T-helper 2 cell treated with Interferon-gamma antibody and Interleukin-4, amounts not matched to agents 5 μg/mL and 100 μg/mL, for 36 hours (primary cell): ENCODE measurements at regions not wholly inside any gene's neighbourhood (a gene's known extent, or its start where the extent isn't known, plus 50 kb on each side); places are given as distances from the start of the nearest gene placed in this dataset.

Experiments used
- DNase-seq: peaks from one replicate; pipeline ENCODE4 v3.0.0; 2021; ENCODE audit warnings: low spot score
- H3K27ac Mint-ChIP-seq: one replicate; pipeline ENCODE4 v1.8.0; 2021; ENCODE audit warnings: mild to moderate bottlenecking, mixed read lengths
- H3K27me3 Mint-ChIP-seq: one replicate; pipeline ENCODE4 v1.8.0; 2021; ENCODE audit warnings: low read depth, mixed read lengths
- H3K36me3 Mint-ChIP-seq: one replicate; pipeline ENCODE4 v1.8.0; 2021; ENCODE audit warnings: low read depth, mixed read lengths
- H3K4me1 Mint-ChIP-seq: one replicate; pipeline ENCODE4 v1.8.0; 2021; ENCODE audit warnings: low read depth, mixed read lengths
- H3K4me3 Mint-ChIP-seq: one replicate; pipeline ENCODE4 v1.8.0; 2022; ENCODE audit warnings: mild to moderate bottlenecking, moderate library complexity, mixed read lengths
- H3K9me3 Mint-ChIP-seq: one replicate; pipeline ENCODE4 v1.8.0; 2021; ENCODE audit warnings: mixed read lengths

GRCh38 chr1:81708250-81708649, 92.5 kb upstream of the ADGRL2 start:
- H3K27me3 Mint-ChIP-seq, result no peaks in the 10 kb centered on the region
- H3K27ac Mint-ChIP-seq, result no peak overlapping the region
- no peaks in the 10 kb centered on the region for H3K36me3 Mint-ChIP-seq
- no peak for DNase-seq
- no peaks in the 10 kb centered on the region for H3K9me3 Mint-ChIP-seq
- H3K4me3 Mint-ChIP-seq, result no peak overlapping the region
- H3K4me1 Mint-ChIP-seq, result no peaks in the 10 kb centered on the region

GRCh38 chr1:81706650-81707435, 93.9 kb upstream of the ADGRL2 start:
- H3K9me3 Mint-ChIP-seq, result no peaks in the 10 kb centered on the region
- H3K27me3 Mint-ChIP-seq, result no peaks in the 10 kb centered on the region
- H3K4me1 Mint-ChIP-seq, result no peaks in the 10 kb centered on the region
- no peaks in the 10 kb centered on the region for H3K36me3 Mint-ChIP-seq
- DNase-seq, result no peak
- H3K4me3 Mint-ChIP-seq, result no peak overlapping the region
- no peak overlapping the region for H3K27ac Mint-ChIP-seq

GRCh38 chr1:81703756-81704463, 96.8 kb upstream of the ADGRL2 start:
- no peaks in the 10 kb centered on the region for H3K9me3 Mint-ChIP-seq
- H3K4me1 Mint-ChIP-seq, result no peaks in the 10 kb centered on the region
- H3K4me3 Mint-ChIP-seq, result no peak overlapping the region
- H3K36me3 Mint-ChIP-seq, result no peaks in the 10 kb centered on the region
- DNase-seq, result no peak
- no peaks in the 10 kb centered on the region for H3K27me3 Mint-ChIP-seq
- no peak overlapping the region for H3K27ac Mint-ChIP-seq

- H3K4me1 Mint-ChIP-seq, result no peaks in the 10 kb centered on the region
- no peak for DNase-seq
- no peak overlapping the region for H3K4me3 Mint-ChIP-seq
- H3K9me3 Mint-ChIP-seq, result no peaks in the 10 kb centered on the region
- H3K27me3 Mint-ChIP-seq, result no peaks in the 10 kb centered on the region
- H3K27ac Mint-ChIP-seq, result no peak overlapping the region
- no peaks in the 10 kb centered on the region for H3K36me3 Mint-ChIP-seq
Observed at GRCh38 chr1:81703391-81703755, 97.4 kb upstream of the ADGRL2 start.

- no peaks in the 10 kb centered on the region for H3K36me3 Mint-ChIP-seq
- no peaks in the 10 kb centered on the region for H3K27me3 Mint-ChIP-seq
- H3K4me3 Mint-ChIP-seq, result no peak overlapping the region
- H3K27ac Mint-ChIP-seq, result no peak overlapping the region
- no peak for DNase-seq
- no peaks in the 10 kb centered on the region for H3K9me3 Mint-ChIP-seq
- H3K4me1 Mint-ChIP-seq, result no peaks in the 10 kb centered on the region
Observed at GRCh38 chr1:81702903-81703302, 97.8 kb upstream of the ADGRL2 start.

- H3K36me3 Mint-ChIP-seq, result no peaks in the 10 kb centered on the region
- no peak overlapping the region for H3K27ac Mint-ChIP-seq
- H3K27me3 Mint-ChIP-seq, result no peaks in the 10 kb centered on the region
- no peak overlapping the region for H3K4me3 Mint-ChIP-seq
- no peaks in the 10 kb centered on the region for H3K4me1 Mint-ChIP-seq
- no peak for DNase-seq
- H3K9me3 Mint-ChIP-seq, result no peaks in the 10 kb centered on the region
Observed at GRCh38 chr1:81702079-81702715, 98.5 kb upstream of the ADGRL2 start.

GRCh38 chr1:81700728-81701470, 99.8 kb upstream of the ADGRL2 start:
- Mint-ChIP-seq H3K36me3 (no peaks in the 10 kb centered on the region), H3K9me3 (no peaks in the 10 kb centered on the region), H3K27me3 (no peaks in the 10 kb centered on the region), H3K4me3 (no peak overlapping the region), H3K4me1 (no peaks in the 10 kb centered on the region), H3K27ac (no peak overlapping the region)
- no peak for DNase-seq

GRCh38 chr1:81699234-81699633, 101.5 kb upstream of the ADGRL2 start:
- no peak for DNase-seq
- Mint-ChIP-seq H3K27ac (no peak overlapping the region), H3K27me3 (no peaks in the 10 kb centered on the region), H3K36me3 (no peaks in the 10 kb centered on the region), H3K4me3 (no peak overlapping the region), H3K4me1 (no peaks in the 10 kb centered on the region), H3K9me3 (no peaks in the 10 kb centered on the region)

GRCh38 chr1:81695741-81696140, 105.0 kb upstream of the ADGRL2 start:
- no peak for DNase-seq
- Mint-ChIP-seq H3K9me3 (no peaks in the 10 kb centered on the region), H3K4me1 (no peaks in the 10 kb centered on the region), H3K27ac (no peak overlapping the region), H3K4me3 (no peak overlapping the region), H3K36me3 (no peaks in the 10 kb centered on the region), H3K27me3 (no peaks in the 10 kb centered on the region)

GRCh38 chr1:81693316-81693715, 107.4 kb upstream of the ADGRL2 start:
- no peaks in the 10 kb centered on the region for H3K27me3 Mint-ChIP-seq
- no peak overlapping the region for H3K27ac Mint-ChIP-seq
- no peaks in the 10 kb centered on the region for H3K4me1 Mint-ChIP-seq
- no peaks in the 10 kb centered on the region for H3K9me3 Mint-ChIP-seq
- no peak for DNase-seq
- no peak overlapping the region for H3K4me3 Mint-ChIP-seq
- H3K36me3 Mint-ChIP-seq, result no peaks in the 10 kb centered on the region

- Mint-ChIP-seq H3K4me3 (no peak overlapping the region), H3K9me3 (no peaks in the 10 kb centered on the region), H3K4me1 (no peaks in the 10 kb centered on the region), H3K27ac (no peak overlapping the region), H3K36me3 (no peaks in the 10 kb centered on the region), H3K27me3 (no peaks in the 10 kb centered on the region)
- no peak for DNase-seq
Observed at GRCh38 chr1:81690676-81691453, 109.9 kb upstream of the ADGRL2 start.

GRCh38 chr1:81689531-81689941, 111.2 kb upstream of the ADGRL2 start:
- Mint-ChIP-seq H3K4me3 (no peak overlapping the region), H3K9me3 (no peaks in the 10 kb centered on the region), H3K36me3 (no peaks in the 10 kb centered on the region), H3K27me3 (no peaks in the 10 kb centered on the region), H3K4me1 (no peaks in the 10 kb centered on the region), H3K27ac (no peak overlapping the region)
- DNase-seq, result no peak

GRCh38 chr1:81682490-81682889, 118.2 kb upstream of the ADGRL2 start:
- H3K27me3 Mint-ChIP-seq, result no peaks in the 10 kb centered on the region
- no peak overlapping the region for H3K27ac Mint-ChIP-seq
- no peaks in the 10 kb centered on the region for H3K4me1 Mint-ChIP-seq
- no peak for DNase-seq
- H3K9me3 Mint-ChIP-seq, result no peaks in the 10 kb centered on the region
- no peak overlapping the region for H3K4me3 Mint-ChIP-seq
- H3K36me3 Mint-ChIP-seq, result no peaks in the 10 kb centered on the region
